Adipocyte (in vitro differentiated cells): ENCODE measurements at regions not wholly inside any gene's neighbourhood (a gene's known extent, or its start where the extent isn't known, plus 50 kb on each side); places are given as distances from the start of the nearest gene placed in this dataset.

Experiments used
- DNase-seq: peaks from one replicate; pipeline ENCODE4 v3.0.0-alpha.2; 2015; ENCODE audit warnings: low read depth
- H3K27me3 ChIP-seq: replicated peaks from 2 replicates; pipeline ENCODE4 v1.7.0; 2013; ENCODE audit warnings: mild to moderate bottlenecking, low read length, moderate library complexity; ENCODE audit not compliant: control insufficient read depth, insufficient read depth
- H3K36me3 ChIP-seq: 2 replicates; pipeline ENCODE4 v1.7.0; 2013; ENCODE audit warnings: low read length, mild to moderate bottlenecking, moderate library complexity; ENCODE audit not compliant: control insufficient read depth, insufficient read depth, severe bottlenecking
- H3K4me1 ChIP-seq: 2 replicates; pipeline ENCODE4 v1.7.0; 2013; ENCODE audit warnings: mild to moderate bottlenecking, low read length, moderate library complexity; ENCODE audit not compliant: control insufficient read depth, insufficient read depth
- H3K4me3 ChIP-seq: 2 replicates; pipeline ENCODE4 v1.7.0; 2013; ENCODE audit warnings: mild to moderate bottlenecking, low read length, moderate library complexity
- H3K9ac ChIP-seq: 2 replicates; pipeline ENCODE4 v1.7.0; 2013; ENCODE audit warnings: mild to moderate bottlenecking, low read length, moderate library complexity
- H3K9me3 ChIP-seq: 2 replicates; pipeline ENCODE4 v1.7.0; 2013; ENCODE audit warnings: mild to moderate bottlenecking, low read length, moderate library complexity; ENCODE audit not compliant: control insufficient read depth

GRCh38 chr20:60483371-60483770, 525.1 kb downstream of the CDH26 start:
- no peak for DNase-seq
- Histone ChIP-seq H3K9me3 (no peaks in the 10 kb centered on the region), H3K27me3 (no peaks in the 10 kb centered on the region), H3K4me1 (no peaks in the 10 kb centered on the region), H3K36me3 (no peaks in the 10 kb centered on the region), H3K4me3 (no peak overlapping the region), H3K9ac (no peak overlapping the region)

- H3K4me3 ChIP-seq, result no peak overlapping the region
- H3K9me3 ChIP-seq, result no peaks in the 10 kb centered on the region
- no peaks in the 10 kb centered on the region for H3K36me3 ChIP-seq
Measured at GRCh38 chr20:60484316-60484715, 526.1 kb downstream of the CDH26 start.

GRCh38 chr20:60485012-60485760, 527.0 kb downstream of the CDH26 start:
- Histone ChIP-seq H3K4me1 (no peaks in the 10 kb centered on the region), H3K9me3 (no peaks in the 10 kb centered on the region), H3K4me3 (no peak overlapping the region), H3K27me3 (no peaks in the 10 kb centered on the region), H3K9ac (no peak overlapping the region), H3K36me3 (no peaks in the 10 kb centered on the region)
- no peak for DNase-seq

More at GRCh38 chr20:60484316-60484715, 526.1 kb downstream of the CDH26 start:
- Histone ChIP-seq H3K4me1 (no peaks in the 10 kb centered on the region), H3K9ac (no peak overlapping the region), H3K27me3 (no peaks in the 10 kb centered on the region)
- DNase-seq, result no peak

GRCh38 chr20:60486315-60486714, 528.1 kb downstream of the CDH26 start:
- Histone ChIP-seq H3K36me3 (no peaks in the 10 kb centered on the region), H3K4me3 (no peak overlapping the region), H3K9me3 (no peaks in the 10 kb centered on the region), H3K27me3 (no peaks in the 10 kb centered on the region), H3K4me1 (peaks cover 5% of the 10 kb centered on the region), H3K9ac (no peak overlapping the region)
- DNase-seq, result no peak

- no peaks in the 10 kb centered on the region for H3K27me3 ChIP-seq
- H3K36me3 ChIP-seq, result no peaks in the 10 kb centered on the region
- no peak for DNase-seq
- H3K9me3 ChIP-seq, result no peaks in the 10 kb centered on the region
- H3K9ac ChIP-seq, result no peak overlapping the region
- peaks cover 5% of the 10 kb centered on the region for H3K4me1 ChIP-seq
- no peak overlapping the region for H3K4me3 ChIP-seq
Measured at GRCh38 chr20:60486937-60487336, 528.7 kb downstream of the CDH26 start.

- Histone ChIP-seq H3K27me3 (no peaks in the 10 kb centered on the region), H3K9ac (no peak overlapping the region), H3K9me3 (no peaks in the 10 kb centered on the region), H3K4me3 (no peak overlapping the region), H3K4me1 (peaks cover 5% of the 10 kb centered on the region), H3K36me3 (no peaks in the 10 kb centered on the region)
- DNase-seq, result no peak
Measured at GRCh38 chr20:60490217-60491050, 532.2 kb downstream of the CDH26 start.

GRCh38 chr20:60491051-60491581, 532.9 kb downstream of the CDH26 start:
- no peak for DNase-seq
- peaks cover 5% of the 10 kb centered on the region for H3K4me1 ChIP-seq
- H3K9me3 ChIP-seq, result no peaks in the 10 kb centered on the region
- no peak overlapping the region for H3K9ac ChIP-seq
- H3K4me3 ChIP-seq, result no peak overlapping the region
- no peaks in the 10 kb centered on the region for H3K36me3 ChIP-seq
- no peaks in the 10 kb centered on the region for H3K27me3 ChIP-seq

GRCh38 chr20:60494476-60494875, 536.3 kb downstream of the CDH26 start:
- DNase-seq, result no peak

GRCh38 chr20:60497298-60498035, 539.2 kb downstream of the CDH26 start:
- Histone ChIP-seq H3K4me3 (no peak overlapping the region), H3K36me3 (no peaks in the 10 kb centered on the region), H3K4me1 (no peaks in the 10 kb centered on the region), H3K9ac (no peak overlapping the region), H3K9me3 (no peaks in the 10 kb centered on the region), H3K27me3 (no peaks in the 10 kb centered on the region)
- no peak for DNase-seq

More at GRCh38 chr20:60494476-60494875, 536.3 kb downstream of the CDH26 start:
- no peaks in the 10 kb centered on the region for H3K27me3 ChIP-seq
- H3K9me3 ChIP-seq, result no peaks in the 10 kb centered on the region
- no peaks in the 10 kb centered on the region for H3K36me3 ChIP-seq
- no peak overlapping the region for H3K9ac ChIP-seq
- peaks cover 5% of the 10 kb centered on the region for H3K4me1 ChIP-seq
- no peak overlapping the region for H3K4me3 ChIP-seq

- no peak overlapping the region for H3K4me3 ChIP-seq
Measured at GRCh38 chr20:60500038-60500701, 541.9 kb downstream of the CDH26 start.

More at GRCh38 chr20:60500038-60500701, 541.9 kb downstream of the CDH26 start:
- H3K9me3 ChIP-seq, result no peaks in the 10 kb centered on the region
- H3K4me1 ChIP-seq, result no peaks in the 10 kb centered on the region
- no peak overlapping the region for H3K9ac ChIP-seq
- H3K36me3 ChIP-seq, result no peaks in the 10 kb centered on the region
- no peak for DNase-seq
- peaks cover 5% of the 10 kb centered on the region for H3K27me3 ChIP-seq
